Left ventricle myocardium inferior (tissue), 1 donor: ENCODE measurements at regions not wholly inside any gene's neighbourhood (a gene's known extent, or its start where the extent isn't known, plus 50 kb on each side); places are given as distances from the start of the nearest gene placed in this dataset.

Experiments
- DNase-seq: peaks from one replicate; pipeline ENCODE4 v3.0.0-alpha.2; 2020
- H3K27ac ChIP-seq: fragments of 200-600 bp; replicated peaks from 2 replicates; pipeline ENCODE4 v1.8.0; 2021
- H3K27me3 ChIP-seq: fragments of 200-600 bp; 2 replicates; pipeline ENCODE4 v1.8.0; 2021; ENCODE audit warnings: low read depth
- H3K36me3 ChIP-seq: fragments of 200-600 bp; 2 replicates; pipeline ENCODE4 v1.8.0; 2021
- H3K4me1 ChIP-seq: fragments of 200-600 bp; 2 replicates; pipeline ENCODE4 v1.8.0; 2021
- H3K4me3 ChIP-seq: fragments of 200-600 bp; 2 replicates; pipeline ENCODE4 v1.8.0; 2021; ENCODE audit warnings: mild to moderate bottlenecking, moderate library complexity
- H3K9me3 ChIP-seq: fragments of 200-600 bp; replicated peaks from 2 replicates; pipeline ENCODE4 v1.8.0; 2021
- intact Hi-C: fragments of 100-400 bp; cut with micrococcal nuclease; formaldehyde crosslinking; loops from one replicate; pipeline ENCODE4 v1.11.0; 2022
- TF ChIP-seq, protein P1 (sequence below): fragments of 200-600 bp; IDR thresholded peaks from 2 replicates; pipeline ENCODE4 v1.8.0; 2021; ENCODE audit warnings: antibody characterized with exemption, mild to moderate bottlenecking, borderline replicate concordance
- donor health status: DM: no; HTN: yes; CAD: no; lungs with severe emphysema.

DNA sequence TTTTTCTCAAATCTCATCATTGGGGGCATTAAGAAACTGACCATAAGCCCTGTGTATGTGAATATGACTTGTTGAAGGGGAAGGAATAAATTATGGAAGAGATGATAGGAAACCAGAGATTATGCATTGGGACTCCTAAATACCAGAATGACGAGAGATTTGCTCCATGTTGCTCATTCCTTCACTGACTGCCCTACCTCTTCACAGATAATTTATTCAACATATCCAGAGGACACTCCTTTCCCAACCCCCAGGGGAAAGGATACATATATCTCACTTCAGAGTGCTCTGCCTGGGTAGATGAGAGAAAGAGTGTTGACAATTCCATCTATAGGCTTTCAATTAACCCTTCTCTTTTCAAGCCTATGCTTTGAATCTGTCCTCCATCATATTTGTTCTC, 145.3 kb upstream of the RHOBTB1 start:
- intact Hi-C loops: no loop called here
- DNase-seq: no peak
- no peak overlapping the region for H3K4me3 ChIP-seq
- no peaks in the 10 kb centered on the region for H3K27me3 ChIP-seq
- TF ChIP-seq, protein P1, sequence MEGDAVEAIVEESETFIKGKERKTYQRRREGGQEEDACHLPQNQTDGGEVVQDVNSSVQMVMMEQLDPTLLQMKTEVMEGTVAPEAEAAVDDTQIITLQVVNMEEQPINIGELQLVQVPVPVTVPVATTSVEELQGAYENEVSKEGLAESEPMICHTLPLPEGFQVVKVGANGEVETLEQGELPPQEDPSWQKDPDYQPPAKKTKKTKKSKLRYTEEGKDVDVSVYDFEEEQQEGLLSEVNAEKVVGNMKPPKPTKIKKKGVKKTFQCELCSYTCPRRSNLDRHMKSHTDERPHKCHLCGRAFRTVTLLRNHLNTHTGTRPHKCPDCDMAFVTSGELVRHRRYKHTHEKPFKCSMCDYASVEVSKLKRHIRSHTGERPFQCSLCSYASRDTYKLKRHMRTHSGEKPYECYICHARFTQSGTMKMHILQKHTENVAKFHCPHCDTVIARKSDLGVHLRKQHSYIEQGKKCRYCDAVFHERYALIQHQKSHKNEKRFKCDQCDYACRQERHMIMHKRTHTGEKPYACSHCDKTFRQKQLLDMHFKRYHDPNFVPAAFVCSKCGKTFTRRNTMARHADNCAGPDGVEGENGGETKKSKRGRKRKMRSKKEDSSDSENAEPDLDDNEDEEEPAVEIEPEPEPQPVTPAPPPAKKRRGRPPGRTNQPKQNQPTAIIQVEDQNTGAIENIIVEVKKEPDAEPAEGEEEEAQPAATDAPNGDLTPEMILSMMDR: no peak
- no peak overlapping the region for H3K27ac ChIP-seq
- H3K36me3 ChIP-seq: no peaks in the 10 kb centered on the region
- peaks cover 7% of the 10 kb centered on the region for H3K9me3 ChIP-seq
- no peaks in the 10 kb centered on the region for H3K4me1 ChIP-seq

DNA sequence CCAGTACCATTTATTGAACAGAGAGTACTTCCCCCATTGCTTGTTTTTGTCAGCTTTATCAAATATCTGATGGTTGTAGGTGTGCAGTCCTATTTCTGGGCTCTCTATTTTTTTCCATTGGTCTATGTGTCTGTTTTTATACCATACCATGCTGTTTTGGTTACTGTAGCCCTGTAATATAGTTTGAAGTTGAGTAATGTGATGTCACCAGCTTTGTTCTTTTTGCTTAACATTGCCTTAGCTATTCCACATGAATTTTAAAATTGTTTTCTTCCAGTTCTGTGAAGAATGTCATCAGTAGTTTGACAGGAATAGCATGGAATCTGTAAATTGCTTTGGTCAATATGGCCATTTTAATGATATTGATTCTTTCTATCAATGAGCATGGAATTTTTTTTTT, 140.5 kb upstream of the RHOBTB1 start:
- Histone ChIP-seq H3K27me3 (no peaks in the 10 kb centered on the region), H3K9me3 (peaks cover 13% of the 10 kb centered on the region), H3K4me1 (no peaks in the 10 kb centered on the region), H3K36me3 (no peaks in the 10 kb centered on the region), H3K4me3 (no peak overlapping the region), H3K27ac (no peak overlapping the region)
- TF ChIP-seq, protein P1: no peak
- DNase-seq: no peak
- intact Hi-C loops: no loop called here

DNA sequence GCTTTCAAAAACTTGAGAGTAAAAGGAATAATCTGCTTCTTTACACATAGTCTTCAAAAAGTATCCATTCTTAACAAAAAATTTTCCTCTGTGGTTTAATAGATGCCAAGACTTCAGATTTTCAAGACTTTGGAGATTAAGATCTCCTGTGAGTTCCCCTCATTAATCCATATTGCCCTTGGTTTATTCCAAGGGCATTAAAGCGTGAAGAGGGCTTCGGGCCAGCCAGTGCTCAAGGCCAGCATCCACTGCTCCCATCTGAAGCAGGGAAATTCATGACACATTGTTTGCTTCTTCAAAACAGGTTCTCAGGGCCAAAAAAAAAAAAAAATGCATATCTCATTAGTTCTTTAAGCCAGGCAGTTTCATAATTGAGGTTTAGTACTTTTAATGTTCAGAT, 137.3 kb upstream of the RHOBTB1 start:
- Histone ChIP-seq H3K4me3 (no peak overlapping the region), H3K4me1 (no peaks in the 10 kb centered on the region), H3K9me3 (peaks cover 13% of the 10 kb centered on the region), H3K36me3 (no peaks in the 10 kb centered on the region), H3K27ac (no peak overlapping the region), H3K27me3 (no peaks in the 10 kb centered on the region)
- DNase-seq: no peak
- intact Hi-C loops: no loop called here
- TF ChIP-seq, protein P1: no peak

DNA sequence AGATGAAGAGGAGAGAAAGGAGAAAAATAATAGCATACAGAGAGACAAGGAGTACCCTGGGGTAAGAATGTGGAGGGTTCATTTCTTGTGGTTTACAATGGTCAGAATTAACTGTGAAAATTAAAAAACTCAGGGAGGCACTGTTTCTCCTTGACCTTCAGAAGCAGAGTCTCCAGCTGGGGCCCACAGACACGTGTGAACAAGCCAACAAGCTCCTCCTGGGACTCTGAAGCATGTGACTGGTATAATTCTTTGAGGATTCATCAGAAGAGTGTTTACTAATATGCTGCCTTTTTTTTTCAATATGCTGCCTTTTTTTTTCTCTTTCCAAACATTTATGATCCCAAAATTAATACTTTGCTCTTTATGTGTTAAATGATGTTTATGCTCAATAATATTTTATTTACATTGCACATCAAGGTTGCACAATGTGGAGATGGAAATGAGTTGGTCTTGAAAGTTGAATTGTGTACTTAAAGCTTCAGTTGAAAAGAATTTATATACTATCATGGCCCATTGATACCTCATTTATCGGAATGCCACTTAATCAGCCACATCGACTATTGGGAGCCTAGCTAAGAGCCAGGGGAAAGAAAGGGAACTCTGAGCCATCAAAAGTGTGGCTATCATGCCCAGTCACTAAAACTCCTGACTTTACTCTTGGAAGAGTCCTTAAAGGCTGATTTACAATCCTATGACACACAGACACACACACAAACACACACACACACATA, 134.7 kb upstream of the RHOBTB1 start:
- Histone ChIP-seq H3K36me3 (no peaks in the 10 kb centered on the region), H3K4me3 (no peak overlapping the region), H3K9me3 (peaks cover under 1% of the 10 kb centered on the region), H3K4me1 (no peaks in the 10 kb centered on the region), H3K27ac (no peak overlapping the region), H3K27me3 (no peaks in the 10 kb centered on the region)
- TF ChIP-seq, protein P1: no peak
- no peak for DNase-seq
- intact Hi-C loops: no loop called here

DNA sequence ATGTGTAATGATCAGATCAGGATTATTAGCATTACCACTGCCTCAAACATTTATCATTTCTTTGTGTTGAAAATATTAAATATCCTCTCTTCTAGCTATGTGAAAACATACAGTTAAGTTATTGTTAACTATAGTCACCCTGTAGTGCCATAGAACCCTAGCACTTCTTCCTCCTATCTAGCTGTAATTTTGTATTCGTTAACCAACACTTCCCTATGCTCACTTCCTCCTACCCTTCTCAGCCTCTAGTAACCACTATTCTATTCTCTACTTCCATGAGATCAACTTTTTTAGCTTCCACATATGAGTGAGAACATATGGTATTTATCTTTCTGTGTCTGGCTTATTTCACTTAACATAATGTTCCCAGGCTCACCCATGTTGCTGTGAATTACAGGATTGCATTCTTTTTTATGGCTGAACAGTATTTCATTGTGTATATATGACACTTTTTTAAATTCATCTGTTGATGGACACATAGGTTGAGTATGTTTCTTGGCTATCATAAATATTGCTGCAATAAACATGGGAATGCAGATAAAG, 132.7 kb upstream of the RHOBTB1 start:
- Histone ChIP-seq H3K4me1 (no peaks in the 10 kb centered on the region), H3K9me3 (no peaks in the 10 kb centered on the region), H3K27ac (no peak overlapping the region), H3K27me3 (no peaks in the 10 kb centered on the region), H3K36me3 (no peaks in the 10 kb centered on the region), H3K4me3 (no peak overlapping the region)
- TF ChIP-seq, protein P1: no peak
- intact Hi-C loops: no loop called here
- no peak for DNase-seq
